ENCODE measurements at regions not wholly inside any gene's neighbourhood (a gene's known extent, or its start where the extent isn't known, plus 50 kb on each side); places are given as distances from the start of the nearest gene placed in this dataset.

GRCh38 chr1:87955038-87955437 is 626.4 kb downstream of the LMO4 start:
- TF ChIP-seq, protein P1, sequence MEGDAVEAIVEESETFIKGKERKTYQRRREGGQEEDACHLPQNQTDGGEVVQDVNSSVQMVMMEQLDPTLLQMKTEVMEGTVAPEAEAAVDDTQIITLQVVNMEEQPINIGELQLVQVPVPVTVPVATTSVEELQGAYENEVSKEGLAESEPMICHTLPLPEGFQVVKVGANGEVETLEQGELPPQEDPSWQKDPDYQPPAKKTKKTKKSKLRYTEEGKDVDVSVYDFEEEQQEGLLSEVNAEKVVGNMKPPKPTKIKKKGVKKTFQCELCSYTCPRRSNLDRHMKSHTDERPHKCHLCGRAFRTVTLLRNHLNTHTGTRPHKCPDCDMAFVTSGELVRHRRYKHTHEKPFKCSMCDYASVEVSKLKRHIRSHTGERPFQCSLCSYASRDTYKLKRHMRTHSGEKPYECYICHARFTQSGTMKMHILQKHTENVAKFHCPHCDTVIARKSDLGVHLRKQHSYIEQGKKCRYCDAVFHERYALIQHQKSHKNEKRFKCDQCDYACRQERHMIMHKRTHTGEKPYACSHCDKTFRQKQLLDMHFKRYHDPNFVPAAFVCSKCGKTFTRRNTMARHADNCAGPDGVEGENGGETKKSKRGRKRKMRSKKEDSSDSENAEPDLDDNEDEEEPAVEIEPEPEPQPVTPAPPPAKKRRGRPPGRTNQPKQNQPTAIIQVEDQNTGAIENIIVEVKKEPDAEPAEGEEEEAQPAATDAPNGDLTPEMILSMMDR (IDR thresholded peaks at IDR 0.05; ENCODE audit: insufficient read depth, low read depth, low read length): no peak
- no peak for TF ChIP-seq EZH2 (IDR thresholded peaks at IDR 0.05; ENCODE audit: insufficient read depth, low read length)
